Prostate gland (tissue), 2 donors: ENCODE measurements at regions not wholly inside any gene's neighbourhood (a gene's known extent, or its start where the extent isn't known, plus 50 kb on each side); places are given as distances from the start of the nearest gene placed in this dataset.

Experiments
- POLR2A ChIP-seq: fragments of 450-650 bp; IDR thresholded peaks from one replicate; pipeline ENCODE4 v1.6.1; 2016; ENCODE audit warnings: antibody characterized with exemption, mild to moderate bottlenecking
- TF ChIP-seq, protein P1 (sequence below), 4 experiments: fragments of 200-600 bp in 2 of 4; fragments of 450-650 bp in 2 of 4; sonication (generic) in 2 of 4; IDR thresholded peaks; 1 replicate in 3 of 4; 2 replicates in 1 of 4; pipeline ENCODE4 v1.5.1; 2016 to 2019; ENCODE audit warnings: antibody characterized with exemption in 4 of 4, mild to moderate bottlenecking in 2 of 4, moderate library complexity in 2 of 4

GRCh38 chr6:103983011-103983410, 876.7 kb downstream of the HACE1 start:
- TF ChIP-seq, protein P1, sequence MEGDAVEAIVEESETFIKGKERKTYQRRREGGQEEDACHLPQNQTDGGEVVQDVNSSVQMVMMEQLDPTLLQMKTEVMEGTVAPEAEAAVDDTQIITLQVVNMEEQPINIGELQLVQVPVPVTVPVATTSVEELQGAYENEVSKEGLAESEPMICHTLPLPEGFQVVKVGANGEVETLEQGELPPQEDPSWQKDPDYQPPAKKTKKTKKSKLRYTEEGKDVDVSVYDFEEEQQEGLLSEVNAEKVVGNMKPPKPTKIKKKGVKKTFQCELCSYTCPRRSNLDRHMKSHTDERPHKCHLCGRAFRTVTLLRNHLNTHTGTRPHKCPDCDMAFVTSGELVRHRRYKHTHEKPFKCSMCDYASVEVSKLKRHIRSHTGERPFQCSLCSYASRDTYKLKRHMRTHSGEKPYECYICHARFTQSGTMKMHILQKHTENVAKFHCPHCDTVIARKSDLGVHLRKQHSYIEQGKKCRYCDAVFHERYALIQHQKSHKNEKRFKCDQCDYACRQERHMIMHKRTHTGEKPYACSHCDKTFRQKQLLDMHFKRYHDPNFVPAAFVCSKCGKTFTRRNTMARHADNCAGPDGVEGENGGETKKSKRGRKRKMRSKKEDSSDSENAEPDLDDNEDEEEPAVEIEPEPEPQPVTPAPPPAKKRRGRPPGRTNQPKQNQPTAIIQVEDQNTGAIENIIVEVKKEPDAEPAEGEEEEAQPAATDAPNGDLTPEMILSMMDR (IDR thresholded peaks at IDR 0.05): no peak
- no peak for TF ChIP-seq POLR2A
